GM10266 (cell line): ENCODE measurements at regions not wholly inside any gene's neighbourhood (a gene's known extent, or its start where the extent isn't known, plus 50 kb on each side); places are given as distances from the start of the nearest gene placed in this dataset.

ENCODE experiments used
- DNase-seq: peaks from one replicate; pipeline ENCODE4 v3.0.0; 2012; ENCODE audit errors: extremely low spot score
- CTCF ChIP-seq: IDR thresholded peaks from 2 replicates; pipeline ENCODE4 v1.5.1; 2012; ENCODE audit warnings: mild to moderate bottlenecking, low read depth; ENCODE audit not compliant: control insufficient read depth, insufficient read depth; ENCODE audit errors: missing control alignments

- no peak for TF ChIP-seq CTCF
- no peak for DNase-seq
These were observed 1658.4 kb downstream of the MAT2B start for GRCh38 chr5:165163861-165164260.

- no peak for DNase-seq
- no peak for TF ChIP-seq CTCF
These were observed 1668.2 kb downstream of the MAT2B start for GRCh38 chr5:165173651-165174050.

GRCh38 chr5:165175041-165175440 lies 1669.6 kb downstream of the MAT2B start:
- TF ChIP-seq CTCF = no peak
- DNase-seq = no peak

- DNase-seq = no peak
- no peak for TF ChIP-seq CTCF
These were observed 1678.8 kb downstream of the MAT2B start for GRCh38 chr5:165184183-165184582.

- no peak for TF ChIP-seq CTCF
- DNase-seq = no peak
These were observed 1680.3 kb downstream of the MAT2B start for GRCh38 chr5:165185716-165186115.

GRCh38 chr5:165187815-165188214 lies 1682.4 kb downstream of the MAT2B start:
- no peak for DNase-seq
- TF ChIP-seq CTCF = no peak

- TF ChIP-seq CTCF = no peak
- no peak for DNase-seq
These were observed 1683.2 kb downstream of the MAT2B start for GRCh38 chr5:165188556-165189175.
